Midbrain (tissue), 1 donor: ENCODE measurements at regions not wholly inside any gene's neighbourhood (a gene's known extent, or its start where the extent isn't known, plus 50 kb on each side); places are given as distances from the start of the nearest gene placed in this dataset.
"Not testable (repeated sequence)": the region's sequence is repeated elsewhere in the genome, so short reads cannot be mapped to it uniquely, and the experiment has no call there.

ENCODE experiments used
- DNase-seq: peaks from one replicate; lab custom pipeline; 2025; lab: John Stamatoyannopoulos, UW

DNA sequence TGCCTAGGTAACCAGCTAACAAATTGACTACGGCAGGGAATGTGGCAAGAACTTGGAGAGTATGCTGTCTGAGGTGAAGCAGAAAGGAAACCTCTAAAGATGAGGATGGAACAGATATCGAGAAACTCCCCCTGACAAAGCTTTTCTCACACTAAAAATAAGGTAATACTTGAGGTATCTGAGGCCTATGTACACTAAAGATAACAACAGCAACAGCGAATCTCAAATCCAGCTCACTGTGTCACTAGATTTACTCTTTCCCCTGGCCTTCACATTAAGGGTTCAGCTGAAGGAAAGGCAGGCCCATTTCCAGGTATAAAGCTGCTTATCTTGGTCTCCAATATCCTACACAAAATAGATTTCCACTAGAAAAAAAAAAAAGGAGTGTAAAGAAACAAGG, 518.0 kb downstream of the KCNT2 start:
- DNase-seq: no peak

DNA sequence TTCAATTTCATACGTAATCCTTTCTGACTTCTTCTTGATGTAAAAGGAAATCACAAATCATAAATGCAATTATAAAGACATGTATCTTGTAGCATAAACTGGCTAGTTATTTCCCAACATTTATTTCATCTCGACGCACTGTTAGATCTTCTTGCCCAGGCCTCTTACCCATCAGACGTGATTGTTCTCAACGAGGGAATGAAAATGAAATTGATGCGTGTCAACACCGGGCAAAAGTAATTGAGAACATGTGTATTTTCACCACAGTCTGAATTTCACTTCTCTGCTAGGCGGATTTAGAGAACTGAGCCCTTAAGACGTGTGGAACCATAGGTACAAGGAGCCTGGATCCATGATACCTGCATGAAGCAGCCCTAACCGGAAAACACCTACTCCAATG, 519.7 kb downstream of the KCNT2 start:
- DNase-seq: no peak

DNA sequence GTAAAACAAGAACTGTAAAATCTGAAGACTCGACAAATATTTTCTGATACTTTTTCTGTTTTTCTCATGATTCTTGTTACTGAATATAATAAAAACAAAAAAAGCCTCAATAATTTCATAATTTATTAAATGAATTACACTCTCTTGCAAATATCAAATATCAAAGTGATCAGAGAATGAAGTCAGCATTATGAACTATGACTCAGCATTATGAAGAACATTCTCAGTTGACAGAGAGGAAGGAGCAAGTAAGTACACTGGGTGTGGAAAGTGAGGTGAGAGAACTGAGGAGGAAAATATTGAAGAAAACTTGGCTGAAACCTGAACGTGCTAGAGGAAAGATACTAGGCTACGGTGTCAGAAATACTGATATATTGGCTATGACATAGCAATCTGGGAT, 529.5 kb downstream of the KCNT2 start:
- no peak for DNase-seq

DNA sequence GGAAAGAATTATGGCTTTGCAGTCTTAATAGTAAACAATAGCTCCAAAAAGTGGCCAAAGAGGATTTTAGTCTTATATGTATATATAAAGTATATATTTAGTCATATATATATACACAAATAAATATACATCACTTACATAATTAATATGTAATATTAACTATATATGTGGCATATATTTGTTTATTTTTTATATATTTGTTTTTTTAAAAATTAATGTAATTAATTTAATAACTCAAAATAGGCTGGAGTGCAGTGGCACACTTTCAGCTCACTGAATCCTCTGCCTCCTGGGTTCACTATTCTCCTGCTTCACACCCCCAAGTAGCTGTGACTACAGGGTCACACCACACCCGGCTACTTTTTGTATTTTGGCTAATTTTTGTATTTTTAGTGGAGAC, 532.6 kb downstream of the KCNT2 start:
- DNase-seq: no peak

DNA sequence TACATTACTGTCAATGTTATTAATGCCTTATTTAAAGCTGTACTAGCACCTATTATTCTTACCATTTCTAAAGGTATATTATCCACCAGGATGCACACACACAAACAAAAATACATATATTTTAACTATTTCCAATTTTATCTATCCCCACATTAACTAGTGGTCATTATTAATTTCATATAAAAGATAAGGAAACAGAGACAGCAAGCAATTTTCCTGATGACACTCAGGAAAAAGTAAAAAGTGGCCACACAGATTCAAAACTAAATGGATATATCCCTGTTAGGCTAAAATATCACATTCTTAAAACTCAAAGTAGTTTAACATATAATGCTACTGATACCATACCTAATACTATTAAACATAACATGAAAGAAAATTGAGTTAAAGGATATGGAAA, 534.1 kb downstream of the KCNT2 start:
- no peak for DNase-seq

DNA sequence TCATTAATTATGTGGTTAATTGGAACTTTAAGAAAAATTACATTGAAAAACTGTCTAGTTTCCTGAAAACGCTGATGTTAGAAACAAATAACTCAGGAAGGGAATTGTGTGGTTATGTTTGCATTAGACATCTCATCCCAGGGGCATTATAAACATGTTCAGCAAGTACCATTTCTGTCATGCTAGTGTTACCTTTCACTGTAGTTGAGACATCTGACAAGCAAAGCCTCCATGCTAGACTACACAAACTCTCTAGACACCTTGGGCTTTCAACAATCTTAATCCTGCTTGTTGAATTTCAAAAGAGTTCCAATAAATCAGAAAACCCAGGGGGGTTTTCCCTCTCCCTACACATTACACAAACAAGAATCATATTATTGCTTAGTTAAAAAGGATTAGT, 536.8 kb downstream of the KCNT2 start:
- no peak for DNase-seq

DNA sequence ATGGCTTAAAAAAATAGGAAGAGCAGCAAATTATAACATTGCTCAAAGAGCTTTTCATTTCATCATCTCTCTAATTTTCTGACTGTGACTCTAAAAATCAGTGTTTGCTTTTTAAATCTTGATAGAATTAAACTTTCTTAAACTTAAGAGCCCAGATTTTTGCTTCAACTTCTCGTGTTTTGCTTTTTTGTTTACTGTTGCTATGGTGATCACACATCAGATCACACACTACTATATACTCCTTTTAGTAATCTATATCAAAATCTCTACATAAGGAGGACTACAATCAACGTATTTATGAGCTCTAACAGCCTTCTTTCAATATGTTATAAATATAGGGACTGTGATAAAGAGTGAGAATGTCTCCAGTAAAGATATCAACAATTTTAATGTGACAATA, 537.3 kb downstream of the KCNT2 start:
- no peak for DNase-seq

DNA sequence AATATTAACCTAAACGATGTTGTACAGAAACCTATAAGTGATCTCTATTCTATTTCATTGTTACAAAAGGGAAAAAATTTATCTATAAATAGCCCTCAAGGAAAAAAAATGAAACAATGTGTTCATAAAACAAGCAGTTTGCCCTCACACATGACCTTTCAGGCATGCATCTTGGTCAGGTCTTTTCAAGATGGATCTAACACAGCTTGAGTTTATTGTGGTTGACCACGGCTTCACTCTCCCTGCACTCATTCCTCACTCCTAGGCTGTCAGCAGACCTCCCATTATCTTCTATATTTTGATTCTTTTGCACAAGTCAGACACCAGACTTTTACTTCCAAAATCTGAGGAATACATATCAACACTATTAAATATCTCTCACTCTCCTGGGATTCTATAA, 544.3 kb downstream of the KCNT2 start:
- no peak for DNase-seq

DNA sequence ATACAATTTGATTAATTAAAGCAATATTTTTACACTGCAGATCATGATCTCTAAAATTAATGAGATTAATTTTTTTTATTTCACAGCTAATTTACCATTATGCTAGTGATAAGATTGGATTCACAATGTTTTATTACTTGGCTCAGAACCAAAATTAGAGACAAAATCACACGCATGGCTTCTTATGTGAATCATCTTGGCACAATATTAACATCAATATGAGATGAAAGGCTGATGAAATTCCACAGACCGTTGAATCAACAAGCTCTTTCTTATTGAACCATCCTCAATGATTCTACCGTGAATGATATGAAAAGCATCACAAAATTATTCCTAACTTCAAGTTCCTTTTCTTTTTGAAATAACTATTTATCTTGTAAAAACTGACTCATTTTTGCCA, 544.9 kb downstream of the KCNT2 start:
- no peak for DNase-seq

DNA sequence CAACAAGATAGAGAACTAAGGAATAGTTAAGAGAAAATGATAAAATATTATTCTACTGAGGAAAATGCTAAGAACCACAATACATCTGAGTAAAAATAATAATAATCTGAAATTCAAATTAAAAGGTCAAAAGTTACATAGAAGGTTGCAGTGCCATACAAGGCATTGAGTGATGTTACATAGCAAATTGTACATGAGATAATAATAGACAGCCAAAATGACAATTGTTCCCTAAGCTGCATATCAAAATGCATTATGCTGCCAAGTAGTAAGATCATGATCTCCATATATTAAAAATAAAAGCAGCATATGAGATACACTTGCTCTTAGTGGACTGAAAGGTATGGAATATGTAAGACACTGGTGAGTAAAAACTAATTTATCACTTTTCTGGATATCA, 547.7 kb downstream of the KCNT2 start:
- no peak for DNase-seq

DNA sequence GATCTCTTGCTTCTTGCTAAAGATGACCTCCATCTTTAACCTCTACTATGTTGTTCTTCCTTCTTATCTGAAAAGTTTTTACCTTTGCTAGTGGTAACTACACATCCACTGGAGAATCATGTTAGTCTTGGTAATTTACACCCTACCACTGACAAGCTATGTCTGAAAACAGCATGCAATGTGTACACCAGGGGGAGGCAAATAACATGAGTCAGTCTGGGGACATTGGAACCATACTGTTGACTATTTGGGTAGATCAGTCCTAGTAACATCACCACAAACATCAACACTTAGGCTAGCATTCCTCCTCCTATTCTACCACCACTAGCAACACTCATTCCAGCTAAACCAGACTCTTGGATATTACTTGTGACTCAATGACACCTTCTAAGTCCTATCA, 549.0 kb downstream of the KCNT2 start:
- no peak for DNase-seq

DNA sequence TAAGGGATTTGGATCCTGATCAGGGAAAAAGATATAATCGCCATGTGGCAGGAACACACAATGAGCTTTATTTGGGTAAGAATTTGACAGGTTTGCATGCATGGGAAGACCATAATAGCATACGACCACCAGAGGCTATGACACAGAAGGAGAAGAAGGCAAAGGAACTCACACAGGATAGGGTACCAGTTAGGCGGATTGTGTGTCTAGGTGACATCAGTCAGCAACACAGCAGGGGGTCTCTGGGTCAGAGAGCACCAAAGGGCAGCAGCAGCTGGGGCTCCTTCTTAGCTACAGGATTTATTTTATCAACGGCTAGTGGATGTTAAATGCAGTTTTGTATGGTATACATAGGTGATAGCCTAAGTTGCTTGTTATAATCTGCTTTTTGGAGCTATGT, 551.3 kb downstream of the KCNT2 start:
- no peak for DNase-seq

DNA sequence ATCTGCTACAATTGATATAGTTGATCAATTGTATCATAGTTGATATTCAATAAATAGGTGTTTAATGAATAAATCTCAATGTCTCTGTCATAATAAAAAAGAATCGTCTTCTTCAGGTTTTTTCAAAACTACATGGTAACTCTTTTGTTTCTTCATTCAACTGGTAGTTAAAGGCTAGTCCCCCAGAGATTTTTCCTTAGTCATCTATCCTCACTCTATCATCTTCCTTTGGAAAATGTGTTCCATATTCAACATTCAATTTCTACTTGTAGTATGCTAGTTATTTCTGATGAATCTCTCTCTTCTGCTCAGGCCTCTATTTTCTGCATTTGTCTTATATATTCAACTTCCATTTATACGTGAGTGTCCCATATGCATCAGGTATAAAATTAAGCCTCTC, 558.8 kb downstream of the KCNT2 start:
- DNase-seq: no peak

DNA sequence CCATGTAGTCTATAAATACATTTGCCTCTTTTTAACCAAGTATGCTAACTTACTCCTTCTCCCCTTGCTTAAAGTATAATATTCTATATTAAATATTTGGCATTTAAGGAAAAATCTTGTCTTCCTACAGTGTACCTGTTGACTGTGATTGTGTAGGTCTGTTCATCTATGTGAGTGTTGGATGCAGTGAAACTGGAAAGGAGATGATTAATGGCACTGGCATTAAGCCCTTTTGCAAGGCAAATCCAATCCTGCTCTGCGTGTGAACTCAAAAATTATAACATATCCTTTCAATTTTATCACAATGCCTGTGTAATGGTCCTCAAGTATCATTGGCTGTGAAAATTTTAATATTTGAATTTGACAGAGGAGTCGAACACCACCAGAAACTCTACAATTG, 565.0 kb downstream of the KCNT2 start:
- no peak for DNase-seq

DNA sequence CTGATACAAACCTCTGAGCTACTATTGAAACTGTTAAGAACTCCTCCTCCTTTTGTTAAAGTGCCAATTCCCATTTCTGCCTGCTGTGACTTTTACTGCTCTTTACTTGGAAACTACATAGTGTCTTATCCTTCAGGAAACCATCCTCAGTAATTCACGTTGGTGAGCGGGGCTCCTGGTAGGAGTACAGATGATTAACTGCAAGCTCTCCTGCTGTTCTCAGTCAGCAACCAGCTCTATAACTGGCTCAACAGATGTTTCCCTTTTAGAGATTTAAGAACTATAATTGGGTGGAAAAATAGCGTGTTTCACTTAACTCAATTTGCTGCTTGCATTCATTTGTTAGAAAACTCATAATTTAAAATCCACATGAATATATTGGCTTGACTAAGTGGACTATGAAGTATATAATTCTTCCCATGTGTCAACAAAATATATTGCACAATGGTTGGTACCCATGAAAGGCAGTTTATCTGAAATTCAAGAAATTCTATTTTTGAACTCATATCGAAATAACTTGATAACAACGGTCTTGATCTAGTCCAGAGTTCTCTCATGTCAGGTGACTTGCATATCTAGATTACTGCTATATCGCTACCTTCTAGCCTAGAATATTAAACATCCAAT, 574.0 kb downstream of the KCNT2 start:
- no peak for DNase-seq

DNA sequence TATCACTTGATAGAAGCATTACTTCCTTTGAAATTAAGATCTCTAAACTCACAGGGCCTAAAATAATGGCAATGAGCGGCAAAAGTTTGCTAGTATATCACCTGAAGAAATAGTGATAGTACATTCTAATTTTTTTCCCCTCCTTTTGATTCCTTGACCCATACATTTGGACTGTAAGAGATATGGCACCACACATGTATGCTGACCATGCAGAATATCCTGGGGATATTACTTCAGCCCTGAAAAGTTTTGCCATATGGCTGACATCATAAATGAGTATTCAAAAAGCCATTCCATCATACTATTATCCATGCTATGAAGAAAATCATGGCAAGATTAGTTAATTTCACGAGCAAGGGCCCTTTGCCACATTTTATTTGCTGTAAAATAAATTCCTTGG, 576.9 kb downstream of the KCNT2 start:
- DNase-seq: not testable (repeated sequence)

DNA sequence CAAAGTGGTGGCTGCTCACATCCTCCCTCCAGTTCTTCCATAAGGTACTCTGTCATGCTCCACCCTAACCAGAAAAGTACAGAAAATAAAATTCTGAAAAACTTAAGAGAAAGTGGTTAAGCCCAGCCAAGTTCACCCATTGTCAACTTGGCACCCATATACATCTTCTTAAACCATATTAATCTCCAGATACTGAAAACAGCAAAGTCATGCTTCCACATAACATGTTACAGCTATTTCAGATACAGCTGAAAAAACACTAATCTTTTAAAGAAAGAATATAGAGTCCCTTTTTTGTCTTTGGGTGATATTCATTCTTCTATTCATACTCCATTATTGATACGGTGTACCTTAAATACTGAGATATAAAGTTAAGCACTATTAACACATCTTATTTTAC, 577.8 kb downstream of the KCNT2 start:
- no peak for DNase-seq

DNA sequence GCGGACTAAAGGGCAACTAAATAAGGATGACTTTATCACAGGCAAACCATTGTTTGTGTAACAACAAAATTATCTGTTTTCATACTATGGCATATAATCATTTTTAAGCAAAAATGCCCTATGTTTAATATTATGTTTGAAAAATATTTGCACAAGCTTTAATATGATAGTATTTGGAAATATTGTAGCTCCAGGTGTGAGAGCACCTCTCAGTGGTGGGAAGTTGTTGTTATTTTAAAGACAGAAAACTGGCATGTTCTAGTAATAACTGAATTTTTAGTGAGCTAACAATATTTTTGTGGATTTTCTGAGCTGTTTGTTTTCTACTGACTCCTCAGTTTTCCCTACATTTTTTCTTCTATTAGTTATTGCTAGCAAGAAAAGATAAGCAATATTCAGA, 578.8 kb downstream of the KCNT2 start:
- no peak for DNase-seq

DNA sequence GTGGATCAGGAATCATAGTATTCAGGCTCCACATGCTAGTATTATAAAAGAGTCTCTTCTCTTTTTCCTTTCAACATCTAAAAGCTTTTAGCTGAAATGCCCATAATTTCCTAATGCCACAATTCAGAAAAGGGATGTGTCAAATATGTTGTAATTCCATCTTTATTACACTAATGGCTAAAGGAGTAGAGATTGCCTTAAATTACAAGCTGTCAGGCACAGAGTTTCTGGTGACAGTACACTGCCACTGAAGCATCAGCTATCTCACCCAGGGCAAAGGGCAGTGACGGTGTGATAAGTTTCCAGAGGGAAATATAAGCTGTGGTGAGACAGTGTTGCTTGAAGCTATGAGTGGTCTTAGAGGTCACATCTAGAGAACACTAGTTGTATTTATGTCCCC, 581.1 kb downstream of the KCNT2 start:
- no peak for DNase-seq

DNA sequence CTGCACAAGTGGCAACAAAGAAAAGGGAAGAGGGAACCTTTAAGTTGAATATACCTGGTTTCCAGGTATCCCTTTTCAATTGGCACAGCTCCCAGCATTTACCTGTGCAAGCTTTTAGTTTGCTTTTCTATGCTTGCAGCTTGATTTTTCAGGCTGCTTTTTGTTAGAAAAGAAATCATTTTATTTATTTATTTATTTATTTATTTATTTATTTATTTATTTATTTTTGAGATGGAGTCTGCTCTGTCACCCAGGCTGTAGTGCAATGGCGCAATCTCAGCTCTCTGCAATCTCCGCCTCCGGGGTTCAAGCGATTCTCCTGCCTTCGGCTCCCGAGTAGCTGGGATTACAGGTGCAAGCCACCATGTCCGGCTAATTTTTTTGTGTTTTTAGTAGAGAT, 587.1 kb downstream of the KCNT2 start:
- DNase-seq: not testable (repeated sequence)

DNA sequence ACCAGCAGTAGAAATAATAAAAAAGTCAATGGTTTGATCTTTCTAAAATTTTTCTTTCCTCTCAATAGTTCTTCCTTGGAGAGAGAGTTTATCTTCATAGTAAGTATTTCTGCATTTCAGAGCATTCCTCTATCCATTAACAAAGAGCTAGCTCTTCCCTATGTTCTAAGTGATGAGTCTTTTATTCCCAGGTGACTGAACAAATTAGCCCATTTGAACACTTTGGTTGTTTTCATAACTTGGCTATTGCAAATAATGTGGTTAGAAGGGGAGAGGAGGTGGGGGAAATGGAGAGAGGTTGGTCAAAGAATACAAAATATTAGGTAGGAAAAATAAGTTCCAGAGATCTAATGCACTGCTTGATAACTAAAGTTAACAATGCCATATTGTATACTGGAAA, 598.9 kb downstream of the KCNT2 start:
- no peak for DNase-seq

DNA sequence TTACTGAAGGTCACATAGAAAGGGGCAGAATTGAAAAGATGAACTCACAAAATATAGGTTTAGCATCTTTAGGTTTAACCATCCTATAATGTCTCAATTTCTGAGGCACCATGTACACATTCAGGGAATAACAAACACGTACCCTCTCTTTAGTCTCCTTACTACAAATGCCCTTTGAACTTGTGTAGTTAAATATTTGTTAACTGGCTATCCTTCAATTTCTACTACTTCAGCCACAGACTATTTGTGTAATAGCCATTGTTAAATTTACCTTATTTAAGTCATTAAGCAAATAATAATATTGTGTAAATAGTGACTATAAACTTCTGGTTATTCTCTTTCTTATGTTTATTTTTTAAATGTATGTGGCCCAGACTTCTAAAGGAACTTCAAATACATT, 600.5 kb downstream of the KCNT2 start:
- no peak for DNase-seq

DNA sequence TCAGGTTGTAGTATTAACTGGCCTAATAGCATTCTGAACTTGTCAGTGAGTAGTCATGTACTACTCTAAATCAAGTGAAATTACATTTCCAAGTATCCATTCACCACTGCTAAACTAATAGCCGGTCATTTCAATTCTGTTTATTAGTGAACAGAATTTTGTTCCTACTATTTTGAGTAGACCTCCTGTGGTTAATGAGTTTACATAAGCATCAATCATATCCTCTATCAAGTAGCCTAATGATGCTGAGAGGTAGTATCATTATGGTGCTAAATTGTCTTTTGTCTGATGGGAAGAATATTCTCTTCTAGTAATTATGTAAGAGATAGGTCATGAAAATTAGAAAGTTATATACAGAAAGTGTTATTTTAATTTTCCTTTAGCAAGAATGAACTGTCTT, 602.8 kb downstream of the KCNT2 start:
- DNase-seq: no peak

DNA sequence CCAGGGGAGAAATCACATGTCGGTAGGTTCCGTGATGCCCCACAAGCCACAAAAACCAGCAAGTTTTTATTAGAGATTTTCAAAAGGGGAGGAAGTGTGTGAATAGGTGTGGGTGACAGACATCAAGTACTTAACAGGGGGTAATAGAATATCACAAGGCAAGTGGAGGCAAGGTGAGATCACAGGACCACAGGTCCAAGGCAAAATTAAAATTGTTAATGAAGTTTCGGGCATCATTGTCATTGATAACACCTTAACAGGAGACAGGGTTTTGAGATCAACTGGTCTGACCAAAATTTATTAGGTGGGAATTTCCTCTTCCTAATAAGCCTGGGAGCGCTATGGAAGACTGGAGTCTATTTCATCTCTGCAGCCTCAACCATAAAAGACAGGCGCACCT, 603.9 kb downstream of the KCNT2 start:
- DNase-seq: not testable (repeated sequence)

DNA sequence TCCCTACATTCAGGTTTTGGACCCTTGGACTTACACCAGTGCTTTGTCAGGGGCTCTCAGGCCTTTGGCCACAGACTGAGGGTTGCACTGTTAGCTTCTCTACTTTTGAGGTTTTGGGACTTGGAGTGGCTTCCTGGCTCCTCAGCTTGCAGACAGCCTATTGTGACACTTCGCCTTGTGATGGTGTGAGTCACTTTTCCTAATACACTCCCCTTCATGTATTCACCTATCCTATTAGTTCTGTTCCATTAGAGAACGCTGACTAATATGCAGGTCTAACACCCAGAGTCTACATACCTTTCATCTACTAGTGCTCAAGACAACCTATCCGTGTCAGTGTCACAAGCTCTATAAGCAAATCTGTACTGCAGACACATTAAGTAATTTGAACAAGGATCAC, 605.3 kb downstream of the KCNT2 start:
- no peak for DNase-seq
